ENCODE measurements at regions not wholly inside any gene's neighbourhood (a gene's known extent, or its start where the extent isn't known, plus 50 kb on each side); places are given as distances from the start of the nearest gene placed in this dataset.

- no peak for TF ChIP-seq HNF1A (IDR thresholded peaks at IDR 0.05; ENCODE audit: low read depth)
- no peak for TF ChIP-seq HNF1A (CRISPR knock-in tag; IDR thresholded peaks at IDR 0.05; ENCODE audit: borderline replicate concordance)
- TF ChIP-seq ZNF878 (CRISPR knock-in tag; IDR thresholded peaks at IDR 0.05) = no peak
Measured at GRCh38 chrX:69237236-69237635, 72.0 kb upstream of the PJA1 start (continued).

- Histone ChIP-seq H4K20me1 (ENCODE audit: insufficient read depth, low read length) (no peaks in the 10 kb centered on the region), H3K36me3 (replicated peaks in 1 of 2; ENCODE audit: control insufficient read depth in 1 of 2, insufficient read depth in 2 of 2, low read length in 2 of 2) (no peaks in the 10 kb centered on the region), H3K79me2 (ENCODE audit: insufficient read depth, low read length) (no peaks in the 10 kb centered on the region), H3K4me1 (ENCODE audit: insufficient read depth, low read length) (no peaks in the 10 kb centered on the region), H3K27ac (ENCODE audit: extremely low read length, insufficient read depth, low read length) (no peak overlapping the region), H3K9me3 (ENCODE audit: low read length) (no peaks in the 10 kb centered on the region), H3K27me3 (ENCODE audit: control insufficient read depth in 1 of 2, insufficient read depth in 2 of 2, low read length in 2 of 2) (no peaks in the 10 kb centered on the region), H2AFZ (ENCODE audit: low read length) (no peak overlapping the region), H3K4me3 (replicated peaks in 1 of 3; ENCODE audit: insufficient read depth in 1 of 3, low read depth in 2 of 3, low read length in 3 of 3) (no peak overlapping the region), H3K9ac (ENCODE audit: insufficient read depth, low read depth, low read length) (no peak overlapping the region), H3K4me2 (ENCODE audit: low read depth, low read length) (no peak overlapping the region)
- intact Hi-C loops (cut with micrococcal nuclease; ENCODE audit: unreplicated experiment) (no loop called here), in situ Hi-C loops (cut with HindIII; ENCODE audit: extremely low pct_ligation_motif_present, low pct_unique_long_range_greater_than_20kb) (no loop called here)
- no CpG with 5 or more reads among the region's 2 CpGs for WGBS (ENCODE audit: low lambda C conversion rate)
- no TSS peak for BruUV-seq (replicated peaks)
- ATAC-seq (no peak), DNase-seq (ENCODE audit: low spot score) (no peak), FAIRE-seq (no peak)
- POLR2A ChIA-PET = no interaction called here
- CTCF ChIA-PET (ENCODE audit: low intra/inter-chr PET ratio, low total read pairs) = no interaction called here
- no peak for TF ChIP-seq GATA4 (IDR thresholded peaks at IDR 0.05; ENCODE audit: borderline replicate concordance, low read depth)
- no peak for TF ChIP-seq ZKSCAN5 (CRISPR knock-in tag; IDR thresholded peaks at IDR 0.05)
- TF ChIP-seq HMGXB4 (CRISPR knock-in tag; IDR thresholded peaks at IDR 0.05; ENCODE audit: borderline replicate concordance in 1 of 2, low read depth in 1 of 2) = no peak
- no peak for TF ChIP-seq PAX8 (CRISPR knock-in tag; IDR thresholded peaks at IDR 0.05; ENCODE audit: borderline replicate concordance)
- TF ChIP-seq DNMT1 (CRISPR knock-in tag; IDR thresholded peaks at IDR 0.05) = no peak
- no peak for TF ChIP-seq PHB2 (IDR thresholded peaks at IDR 0.05; ENCODE audit: partially characterized antibody)
- TF ChIP-seq ZNF569 (CRISPR knock-in tag; IDR thresholded peaks at IDR 0.05; ENCODE audit: borderline replicate concordance) = no peak
- TF ChIP-seq CREB3 (CRISPR knock-in tag; IDR thresholded peaks at IDR 0.05) = no peak
- no peak for TF ChIP-seq LRRFIP1 (CRISPR knock-in tag; conservative IDR thresholded peaks at IDR 0.05)
- no peak for TF ChIP-seq DBP (CRISPR knock-in tag; IDR thresholded peaks at IDR 0.05; ENCODE audit: not compliant biosample characterization)
Measured at GRCh38 chrX:69236641-69237040, 71.4 kb upstream of the PJA1 start.

Measured in HepG2 (cell line).